HG03095 (cell line): ENCODE measurements at regions not wholly inside any gene's neighbourhood (a gene's known extent, or its start where the extent isn't known, plus 50 kb on each side); places are given as distances from the start of the nearest gene placed in this dataset.

Source experiments
- ATAC-seq: cut with Tn5 transposase; IDR thresholded peaks from one replicate; pipeline ENCODE4 v1.9.1; 2021; ENCODE audit warnings: moderate library complexity; ENCODE audit not compliant: unreplicated experiment

- ATAC-seq = no peak
Observed at GRCh38 chr5:31137676-31138075, 55.8 kb upstream of the CDH6 start.

- ATAC-seq = no peak
Observed at GRCh38 chr5:31135542-31135941, 57.9 kb upstream of the CDH6 start.

DNA sequence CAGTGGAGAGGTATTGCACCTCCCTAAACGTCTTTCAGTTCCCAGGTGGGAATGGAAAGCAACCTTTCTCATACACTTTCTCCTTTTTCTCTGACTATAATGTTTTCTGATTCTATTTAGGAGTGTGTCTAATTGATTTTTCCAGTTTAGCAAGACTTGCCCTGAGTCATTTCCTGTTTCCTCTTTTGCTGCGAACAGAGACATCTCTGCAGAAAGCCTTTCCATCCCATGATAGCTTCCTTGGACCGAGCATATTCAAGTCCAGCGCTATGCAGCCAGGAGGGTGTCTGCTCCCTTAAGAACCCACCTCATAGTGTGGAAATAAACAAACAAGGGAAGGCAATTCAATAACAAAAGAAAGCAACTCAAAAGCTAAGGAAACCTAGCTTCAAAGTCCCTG lies 60.0 kb upstream of the CDH6 start:
- ATAC-seq = no peak

GRCh38 chr5:31131381-31131891 lies 62.0 kb upstream of the CDH6 start:
- ATAC-seq = no peak

GRCh38 chr5:31130676-31131075 lies 62.8 kb upstream of the CDH6 start:
- ATAC-seq = no peak

DNA sequence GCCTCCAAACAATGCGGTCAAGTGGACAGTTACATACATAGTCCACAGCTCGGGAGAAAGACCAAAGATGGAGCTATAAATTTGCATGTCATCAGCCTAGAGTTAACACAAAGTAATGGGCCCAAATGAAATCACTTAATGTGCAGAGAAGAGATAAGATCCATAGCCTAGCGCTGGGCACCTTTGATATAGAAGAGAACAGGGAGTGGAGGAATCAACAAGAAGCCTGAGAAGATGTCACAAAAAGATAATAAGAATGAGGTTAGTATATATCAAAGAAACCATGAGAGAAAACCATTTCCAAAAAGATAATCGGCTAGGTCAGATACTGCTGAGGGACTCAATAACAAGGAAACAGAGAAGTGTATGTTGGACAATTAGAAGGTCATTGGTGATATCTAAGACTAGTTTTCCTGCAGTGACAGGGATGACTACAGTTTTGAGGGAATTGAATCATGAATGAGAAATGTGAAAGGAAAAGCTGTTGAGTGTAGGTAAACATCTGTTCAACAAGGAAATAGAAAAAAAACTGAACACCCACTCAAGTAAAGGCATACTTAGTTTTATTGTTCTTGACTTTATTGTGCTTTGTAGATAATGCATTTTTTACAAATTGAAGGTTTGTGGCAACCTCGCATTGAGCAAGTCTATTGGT lies 68.7 kb upstream of the CDH6 start:
- ATAC-seq = no peak

GRCh38 chr5:31124026-31124425 lies 69.5 kb upstream of the CDH6 start:
- ATAC-seq = no peak

DNA sequence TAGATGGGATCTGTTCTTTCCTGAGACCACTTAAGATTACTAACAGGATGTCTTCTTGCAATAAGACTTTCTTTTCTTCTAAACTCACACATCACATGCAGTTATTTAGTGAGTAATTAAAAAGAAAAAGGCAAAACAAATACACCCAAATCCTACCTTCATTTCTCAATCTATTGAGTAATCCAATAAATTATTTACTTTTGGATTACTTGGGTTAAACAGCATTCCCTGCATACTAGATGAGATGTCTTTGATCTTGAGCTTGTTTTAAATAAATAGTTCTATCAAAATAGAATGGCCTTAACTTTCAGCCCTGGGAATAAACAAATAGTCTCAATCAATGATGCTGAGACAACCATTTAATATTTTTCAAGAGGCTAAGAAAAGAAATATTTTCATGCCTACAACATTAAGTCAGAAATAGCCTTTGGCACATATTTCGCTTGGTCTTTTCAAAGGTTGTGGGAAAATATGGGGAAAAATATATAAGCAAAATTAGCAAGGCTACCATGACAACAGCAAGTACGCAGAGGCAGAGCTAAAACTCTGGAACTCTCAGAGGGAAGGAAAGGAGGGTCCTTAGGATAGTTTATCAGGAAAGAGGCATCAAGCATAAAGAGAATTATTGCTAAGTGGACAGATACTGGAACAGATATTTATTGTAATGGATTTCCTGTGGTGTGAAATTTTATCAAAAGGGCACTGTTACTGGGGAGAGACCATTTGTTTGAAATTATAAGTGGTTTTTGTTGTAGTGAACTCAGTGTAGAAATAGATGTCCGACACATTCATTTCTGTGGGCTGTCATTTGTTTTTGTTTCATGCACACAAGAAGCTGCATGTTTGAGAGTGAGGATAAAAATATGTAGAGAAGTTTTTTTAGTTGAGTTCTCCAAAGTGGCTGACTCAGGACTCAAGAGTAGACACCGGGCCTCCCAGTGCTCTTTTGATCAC lies 70.2 kb upstream of the CDH6 start:
- no peak for ATAC-seq

- no peak for ATAC-seq
Observed at GRCh38 chr5:31121224-31121623, 72.3 kb upstream of the CDH6 start.

- ATAC-seq = no peak
Observed at GRCh38 chr5:31120642-31120948, 72.9 kb upstream of the CDH6 start.

DNA sequence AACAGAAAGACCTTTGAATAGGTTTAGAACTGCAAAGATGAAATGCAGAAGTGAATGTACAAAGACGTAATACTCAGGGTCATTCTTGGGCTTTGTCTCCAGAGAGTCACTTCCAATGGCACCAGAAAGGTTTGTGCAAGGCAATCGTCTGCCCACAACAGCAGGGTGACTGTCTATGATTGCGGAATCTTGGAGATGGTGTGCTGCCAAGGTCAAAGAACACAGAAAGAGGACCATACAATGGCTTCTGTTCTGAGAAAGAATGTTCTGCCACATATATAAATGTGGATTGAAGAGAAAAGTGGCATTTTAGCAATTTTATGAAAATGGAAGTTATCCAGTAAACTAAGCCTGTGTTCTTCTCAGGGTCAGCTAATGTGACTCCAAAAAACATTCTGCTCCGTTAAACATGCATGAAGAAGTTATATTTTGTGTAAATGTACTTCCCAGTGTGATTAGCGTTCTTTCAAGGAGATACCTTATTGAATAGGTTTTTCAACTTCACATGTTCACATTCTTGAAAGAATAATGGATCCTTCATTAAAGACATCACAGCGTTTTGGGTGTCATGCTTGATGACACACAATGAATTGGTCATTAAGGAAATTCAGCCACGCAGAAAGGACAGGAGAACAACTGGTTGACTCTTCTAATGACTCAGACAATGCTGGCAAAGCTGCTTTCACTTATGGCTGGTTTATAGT lies 73.4 kb upstream of the CDH6 start:
- ATAC-seq = no peak

GRCh38 chr5:31116466-31117031 lies 76.9 kb upstream of the CDH6 start:
- ATAC-seq = no peak

- ATAC-seq = no peak
Observed at GRCh38 chr5:31114817-31115216, 78.7 kb upstream of the CDH6 start.

GRCh38 chr5:31113666-31114350 lies 79.7 kb upstream of the CDH6 start:
- ATAC-seq = no peak

GRCh38 chr5:31113101-31113500 lies 80.4 kb upstream of the CDH6 start:
- no peak for ATAC-seq

- ATAC-seq = no peak
Observed at GRCh38 chr5:31107091-31107518, 86.4 kb upstream of the CDH6 start.

- no peak for ATAC-seq
Observed at GRCh38 chr5:31106691-31107090, 86.8 kb upstream of the CDH6 start.

GRCh38 chr5:31106278-31106677 lies 87.2 kb upstream of the CDH6 start:
- ATAC-seq = no peak

GRCh38 chr5:31104775-31105174 lies 88.7 kb upstream of the CDH6 start:
- ATAC-seq = no peak

GRCh38 chr5:31100781-31101310 lies 92.6 kb upstream of the CDH6 start:
- no peak for ATAC-seq
